ENCODE measurements at regions not wholly inside any gene's neighbourhood (a gene's known extent, or its start where the extent isn't known, plus 50 kb on each side); places are given as distances from the start of the nearest gene placed in this dataset.
A peak's percentile ranks its signal among the peaks of the same experiment; 100 is the strongest.

DNA sequence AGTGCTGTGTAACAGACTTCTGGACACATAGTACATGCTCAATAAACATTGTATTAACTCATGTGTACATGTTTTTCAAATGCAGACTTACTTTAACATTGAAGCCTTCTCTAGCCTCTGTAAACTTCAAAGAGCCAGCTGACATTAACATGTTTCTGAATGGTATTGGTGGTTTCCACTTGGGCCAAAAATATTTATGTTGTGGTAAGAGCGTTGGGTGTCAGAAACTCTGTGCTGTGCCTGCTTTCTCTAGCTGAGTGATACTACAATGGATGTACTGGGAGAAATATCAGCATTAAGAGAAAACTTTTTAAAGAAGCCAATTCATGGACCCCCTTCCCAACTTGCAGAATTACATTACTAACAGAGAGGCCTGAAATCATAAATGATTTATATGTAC lies 1951.7 kb downstream of the TP53TG3F start:
- 61 to 85% methylated on average over 1 of the region's 1 CpG for WGBS, 2 donors
- Histone ChIP-seq H3K9me3 (peaks cover 0 to 10% (median 0%) of the 10 kb centered on the region in 4 donors), H3K4me3 (no peak overlapping the region), H3K27me3 (no peaks in the 10 kb centered on the region), H3K36me3 (no peaks in the 10 kb centered on the region), H3K4me1 (no peaks in the 10 kb centered on the region), H3K27ac (no peak overlapping the region)
- TF ChIP-seq, protein P1, sequence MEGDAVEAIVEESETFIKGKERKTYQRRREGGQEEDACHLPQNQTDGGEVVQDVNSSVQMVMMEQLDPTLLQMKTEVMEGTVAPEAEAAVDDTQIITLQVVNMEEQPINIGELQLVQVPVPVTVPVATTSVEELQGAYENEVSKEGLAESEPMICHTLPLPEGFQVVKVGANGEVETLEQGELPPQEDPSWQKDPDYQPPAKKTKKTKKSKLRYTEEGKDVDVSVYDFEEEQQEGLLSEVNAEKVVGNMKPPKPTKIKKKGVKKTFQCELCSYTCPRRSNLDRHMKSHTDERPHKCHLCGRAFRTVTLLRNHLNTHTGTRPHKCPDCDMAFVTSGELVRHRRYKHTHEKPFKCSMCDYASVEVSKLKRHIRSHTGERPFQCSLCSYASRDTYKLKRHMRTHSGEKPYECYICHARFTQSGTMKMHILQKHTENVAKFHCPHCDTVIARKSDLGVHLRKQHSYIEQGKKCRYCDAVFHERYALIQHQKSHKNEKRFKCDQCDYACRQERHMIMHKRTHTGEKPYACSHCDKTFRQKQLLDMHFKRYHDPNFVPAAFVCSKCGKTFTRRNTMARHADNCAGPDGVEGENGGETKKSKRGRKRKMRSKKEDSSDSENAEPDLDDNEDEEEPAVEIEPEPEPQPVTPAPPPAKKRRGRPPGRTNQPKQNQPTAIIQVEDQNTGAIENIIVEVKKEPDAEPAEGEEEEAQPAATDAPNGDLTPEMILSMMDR (IDR thresholded peaks at IDR 0.05): no peak
- no peak for TF ChIP-seq POLR2A (IDR thresholded peaks at IDR 0.05)
- TF ChIP-seq POLR2AphosphoS5 (IDR thresholded peaks at IDR 0.05): no peak
- no peak for TF ChIP-seq EP300 (IDR thresholded peaks at IDR 0.05)
- no peak for DNase-seq
- ATAC-seq (ENCODE audit: low FRiP score in 2 of 2): no peak

DNA sequence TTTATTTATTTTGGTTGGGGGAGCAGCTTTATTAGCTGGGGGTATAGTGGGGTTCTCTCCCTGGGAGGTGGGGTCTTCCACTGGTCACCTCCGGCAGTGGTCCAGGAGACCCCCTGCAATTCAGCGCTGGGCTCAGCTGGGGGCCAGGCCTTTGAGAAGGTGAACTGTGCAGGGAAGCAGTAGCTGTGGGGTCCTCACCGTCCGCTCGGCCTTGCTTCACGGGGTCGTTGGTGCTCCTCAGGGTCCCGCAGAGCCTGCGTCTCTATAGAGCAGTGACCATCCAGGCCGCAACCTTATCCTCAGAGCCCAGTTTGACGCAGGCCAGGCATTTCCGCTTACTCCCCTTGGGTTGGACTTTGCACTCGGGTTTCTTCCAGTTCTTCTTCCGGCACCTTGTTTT lies 1954.7 kb downstream of the TP53TG3F start:
- no peak overlapping the region for H3K27ac ChIP-seq
- TF ChIP-seq POLR2A (IDR thresholded peaks at IDR 0.05) (no peak), EP300 (IDR thresholded peaks at IDR 0.05) (no peak), POLR2AphosphoS5 (IDR thresholded peaks at IDR 0.05) (no peak)
- TF ChIP-seq, protein P1 (IDR thresholded peaks at IDR 0.05): no peak
- no peaks in the 10 kb centered on the region for H3K27me3 ChIP-seq
- DNase-seq (peak in 1 of 2 donors; percentile 43), ATAC-seq (ENCODE audit: low FRiP score in 2 of 2) (no peak)
- no peak overlapping the region for H3K4me3 ChIP-seq
- 88 to 91% methylated on average over 13 to 14 of the region's 14 CpGs for WGBS, 2 donors
- H3K4me1 ChIP-seq: no peaks in the 10 kb centered on the region
- peaks cover 0 to 10% (median 0%) of the 10 kb centered on the region in 4 donors for H3K9me3 ChIP-seq
- no peaks in the 10 kb centered on the region for H3K36me3 ChIP-seq

DNA sequence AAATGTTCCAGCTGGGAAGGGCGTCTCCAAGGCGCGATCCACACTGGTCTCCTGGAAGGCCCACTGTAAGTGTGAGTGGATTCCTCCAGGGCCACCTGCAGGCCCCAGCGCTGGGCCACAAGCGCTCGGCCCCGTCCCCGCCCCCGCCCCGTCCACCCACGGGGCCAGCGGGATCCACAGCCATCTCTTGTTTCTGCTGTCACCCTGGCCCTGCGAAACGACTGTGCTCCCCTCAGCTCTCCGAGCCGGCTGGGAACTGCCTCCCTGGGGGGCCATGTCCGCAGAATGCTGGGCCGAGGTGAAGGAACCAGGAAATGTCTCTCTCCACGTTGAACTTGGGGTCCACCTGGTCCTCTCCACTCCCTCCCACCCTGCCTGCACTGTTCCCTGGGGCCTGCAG lies 1955.2 kb downstream of the TP53TG3F start:
- Histone ChIP-seq H3K36me3 (no peaks in the 10 kb centered on the region), H3K27ac (no peak overlapping the region), H3K27me3 (no peaks in the 10 kb centered on the region), H3K9me3 (peaks cover 0 to 10% (median 0%) of the 10 kb centered on the region in 4 donors), H3K4me1 (no peaks in the 10 kb centered on the region), H3K4me3 (no peak overlapping the region)
- TF ChIP-seq POLR2A (IDR thresholded peaks at IDR 0.05) (no peak), EP300 (IDR thresholded peaks at IDR 0.05) (no peak), POLR2AphosphoS5 (IDR thresholded peaks at IDR 0.05) (no peak)
- TF ChIP-seq, protein P1 (IDR thresholded peaks at IDR 0.05): no peak
- WGBS, 2 donors: 77 to 79% methylated on average over 6 to 18 of the region's 19 CpGs
- ATAC-seq (ENCODE audit: low FRiP score in 2 of 2) (no peak), DNase-seq (peak in 1 of 2 donors; percentile 58)

DNA sequence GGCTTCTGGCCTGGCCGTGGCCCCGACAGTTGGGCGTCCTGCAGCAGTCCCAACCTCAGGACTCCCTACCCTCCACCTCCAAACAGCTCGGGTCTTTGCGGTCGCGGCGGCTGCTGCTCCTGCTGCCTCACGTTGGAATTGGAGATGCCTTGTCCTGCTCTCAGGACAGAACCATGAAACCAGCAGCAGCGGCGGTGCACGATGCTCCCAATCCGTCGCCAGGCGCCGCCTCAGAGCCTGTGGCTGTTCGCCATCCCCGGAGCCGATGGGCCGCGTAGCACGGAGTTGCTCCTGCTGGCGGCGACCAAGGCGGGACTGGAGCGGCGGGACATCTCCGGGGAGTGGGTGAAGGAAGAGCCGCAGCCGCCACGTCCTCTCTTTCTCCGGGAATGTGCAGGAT lies 1965.9 kb downstream of the TP53TG3F start:
- no peaks in the 10 kb centered on the region for H3K9me3 ChIP-seq
- DNase-seq (peak in 1 of 2 donors; percentile 82), ATAC-seq (ENCODE audit: low FRiP score in 2 of 2) (peak in 1 of 2 donors; percentile 14)
- TF ChIP-seq POLR2A (IDR thresholded peaks at IDR 0.05) (no peak), EP300 (IDR thresholded peaks at IDR 0.05) (no peak), POLR2AphosphoS5 (IDR thresholded peaks at IDR 0.05) (no peak)
- TF ChIP-seq, protein P1 (IDR thresholded peaks at IDR 0.05): no peak
- H3K27ac ChIP-seq: no peak overlapping the region
- H3K36me3 ChIP-seq: no peaks in the 10 kb centered on the region
- WGBS, 2 donors: 51 to 54% methylated on average over 21 to 32 of the region's 32 CpGs
- no peaks in the 10 kb centered on the region for H3K4me1 ChIP-seq
- H3K27me3 ChIP-seq: no peaks in the 10 kb centered on the region
- H3K4me3 ChIP-seq: no peak overlapping the region
